Endodermal cell (in vitro differentiated cells): ENCODE measurements at regions not wholly inside any gene's neighbourhood (a gene's known extent, or its start where the extent isn't known, plus 50 kb on each side); places are given as distances from the start of the nearest gene placed in this dataset.

Experiments
- DNase-seq: peaks from one replicate; pipeline ENCODE4 v3.0.0-alpha.2; 2017
- H3K27ac ChIP-seq: 2 replicates; pipeline ENCODE4 v1.5.1; 2013; ENCODE audit warnings: mild to moderate bottlenecking, low read depth, low read length, moderate library complexity
- H3K27me3 ChIP-seq: 2 replicates; pipeline ENCODE4 v1.6.1; 2013; ENCODE audit warnings: mild to moderate bottlenecking, low read length, moderate library complexity; ENCODE audit not compliant: insufficient read depth, control insufficient read depth, poor library complexity, severe bottlenecking
- H3K36me3 ChIP-seq: 2 replicates; pipeline ENCODE4 v1.7.0; 2013; ENCODE audit warnings: mild to moderate bottlenecking, low read length, moderate library complexity; ENCODE audit not compliant: control insufficient read depth, insufficient read depth
- H3K4me1 ChIP-seq: one replicate; pipeline ENCODE4 v1.7.0; 2013; ENCODE audit warnings: low read length; ENCODE audit not compliant: control insufficient read depth, insufficient read depth
- H3K4me3 ChIP-seq: 2 replicates; pipeline ENCODE4 v1.5.1; 2013; ENCODE audit warnings: mild to moderate bottlenecking, low read length, moderate library complexity
- H3K9ac ChIP-seq: 2 replicates; pipeline ENCODE4 v1.6.1; 2013; ENCODE audit warnings: mild to moderate bottlenecking, low read length, moderate library complexity; ENCODE audit not compliant: poor library complexity, severe bottlenecking; ENCODE audit errors: extremely low read depth
- H3K9me3 ChIP-seq: 2 replicates; pipeline ENCODE4 v1.6.1; 2013; ENCODE audit warnings: mild to moderate bottlenecking, low read length, moderate library complexity; ENCODE audit not compliant: control insufficient read depth
- H3K27ac Mint-ChIP-seq: 2 replicates; pipeline ENCODE4 v1.8.0; 2020; ENCODE audit warnings: mixed read lengths
- H3K27me3 Mint-ChIP-seq: 2 replicates; pipeline ENCODE4 v1.8.0; 2021; ENCODE audit warnings: mild to moderate bottlenecking, mixed read lengths; ENCODE audit not compliant: insufficient read depth
- H3K36me3 Mint-ChIP-seq: 2 replicates; pipeline ENCODE4 v1.8.0; 2020; ENCODE audit warnings: low read depth, mixed read lengths
- H3K4me1 Mint-ChIP-seq: 2 replicates; pipeline ENCODE4 v1.8.0; 2020; ENCODE audit warnings: mixed read lengths
- H3K4me3 Mint-ChIP-seq: 2 replicates; pipeline ENCODE4 v1.8.0; 2020; ENCODE audit warnings: mild to moderate bottlenecking, moderate library complexity, mixed read lengths
- H3K9me3 Mint-ChIP-seq: 2 replicates; pipeline ENCODE4 v1.8.0; 2020; ENCODE audit warnings: mild to moderate bottlenecking, mixed read lengths
- CTCF ChIP-seq: fragments of 200-600 bp; sonication (generic); conservative IDR thresholded peaks from 2 replicates; pipeline ENCODE4 v1.5.0; 2021; ENCODE audit warnings: antibody characterized with exemption, mild to moderate bottlenecking
- whole genome bisulfite sequencing, 2 experiments: methylation state at CpG; one replicate each; pipeline versions ENCODE4 v1.1.5 to v1.1.7; 2013; ENCODE audit warnings: missing lambda C conversion rate in 2 of 2, mixed read lengths in 1 of 2; ENCODE audit not compliant: insufficient coverage in 1 of 2, insufficient read length in 1 of 2; 5-methylcytosine and 5-hydroxymethylcytosine counted together

- no peak overlapping the region for H3K27ac Mint-ChIP-seq
- H3K4me3 Mint-ChIP-seq: no peak overlapping the region
- Histone ChIP-seq H3K4me3 (no peak overlapping the region), H3K4me1 (no peaks in the 10 kb centered on the region), H3K27ac (no peak overlapping the region), H3K27me3 (no peaks in the 10 kb centered on the region), H3K9ac (no peak overlapping the region), H3K9me3 (no peaks in the 10 kb centered on the region), H3K36me3 (no peaks in the 10 kb centered on the region)
- 73 to 86% methylated on average over 4 of the region's 4 CpGs for WGBS, 2 experiments
- no peaks in the 10 kb centered on the region for H3K4me1 Mint-ChIP-seq
- H3K27me3 Mint-ChIP-seq: no peaks in the 10 kb centered on the region
- DNase-seq: no peak
- peaks cover 2% of the 10 kb centered on the region for H3K9me3 Mint-ChIP-seq
- no peaks in the 10 kb centered on the region for H3K36me3 Mint-ChIP-seq
- no peak for TF ChIP-seq CTCF
Measured at GRCh38 chr10:16348891-16349290, 87.9 kb upstream of the PTER start.

GRCh38 chr10:16352146-16352545 lies 84.7 kb upstream of the PTER start:
- Mint-ChIP-seq H3K36me3 (no peaks in the 10 kb centered on the region), H3K27ac (no peak overlapping the region), H3K9me3 (peaks cover 2% of the 10 kb centered on the region), H3K4me1 (no peaks in the 10 kb centered on the region), H3K27me3 (no peaks in the 10 kb centered on the region), H3K4me3 (no peak overlapping the region)
- no peak for DNase-seq
- H3K4me3 ChIP-seq: no peak overlapping the region
- no peak overlapping the region for H3K9ac ChIP-seq
- H3K36me3 ChIP-seq: no peaks in the 10 kb centered on the region
- H3K27ac ChIP-seq: no peak overlapping the region
- H3K4me1 ChIP-seq: no peaks in the 10 kb centered on the region
- H3K27me3 ChIP-seq: no peaks in the 10 kb centered on the region
- no peak for TF ChIP-seq CTCF
- H3K9me3 ChIP-seq: no peaks in the 10 kb centered on the region
- WGBS, 2 experiments: 93 to 95% methylated on average over 3 to 5 of the region's 5 CpGs

DNA sequence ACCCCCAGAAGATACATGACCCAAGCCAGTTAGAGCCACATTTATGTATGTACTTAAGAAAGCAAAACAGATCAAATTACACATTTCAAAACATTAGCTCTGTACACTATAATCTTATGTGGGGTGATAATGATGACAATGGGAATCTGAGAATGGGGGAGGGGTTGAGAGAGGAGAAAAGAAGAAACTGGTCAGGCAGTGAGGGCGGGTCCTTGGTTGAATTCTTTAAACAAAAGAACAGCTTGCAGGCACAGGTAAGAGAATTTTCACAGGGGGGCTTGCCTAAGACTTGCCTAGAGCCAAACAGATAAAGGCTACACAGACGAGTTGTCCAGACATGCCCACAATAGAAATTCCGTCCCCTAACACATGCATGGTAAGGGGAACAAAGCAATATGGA lies 76.8 kb upstream of the PTER start:
- H3K9me3 Mint-ChIP-seq: peaks cover 20% of the 10 kb centered on the region
- H3K27ac Mint-ChIP-seq: no peak overlapping the region
- H3K27me3 ChIP-seq: no peaks in the 10 kb centered on the region
- no peak overlapping the region for H3K4me3 ChIP-seq
- no peaks in the 10 kb centered on the region for H3K4me1 Mint-ChIP-seq
- no peak overlapping the region for H3K9ac ChIP-seq
- no peaks in the 10 kb centered on the region for H3K27me3 Mint-ChIP-seq
- H3K27ac ChIP-seq: no peak overlapping the region
- H3K36me3 ChIP-seq: no peaks in the 10 kb centered on the region
- peaks cover 33% of the 10 kb centered on the region for H3K9me3 ChIP-seq
- 83 to 100% methylated on average over 3 of the region's 3 CpGs for WGBS, 2 experiments
- no peak for DNase-seq
- no peak for TF ChIP-seq CTCF
- no peak overlapping the region for H3K4me3 Mint-ChIP-seq
- no peaks in the 10 kb centered on the region for H3K4me1 ChIP-seq
- no peaks in the 10 kb centered on the region for H3K36me3 Mint-ChIP-seq
